MG63 (cell line): ENCODE measurements at regions not wholly inside any gene's neighbourhood (a gene's known extent, or its start where the extent isn't known, plus 50 kb on each side); places are given as distances from the start of the nearest gene placed in this dataset.
"Not testable (repeated sequence)": the region's sequence is repeated elsewhere in the genome, so short reads cannot be mapped to it uniquely, and the experiment has no call there.

Experiments
- DNase-seq: peaks from one replicate; pipeline ENCODE4 v3.0.0-alpha.2; 2020
- H3K27me3 ChIP-seq: fragments of 250-450 bp; sonication (Bioruptor Pico); 2 replicates; pipeline ENCODE4 v1.5.1; 2020; ENCODE audit warnings: mild to moderate bottlenecking, moderate library complexity
- H3K36me3 ChIP-seq: fragments of 250-450 bp; sonication (Bioruptor Pico); 2 replicates; pipeline ENCODE4 v1.5.1; 2020; ENCODE audit warnings: mild to moderate bottlenecking, moderate library complexity
- H3K4me3 ChIP-seq: fragments of 250-450 bp; sonication (Bioruptor Pico); 2 replicates; pipeline ENCODE4 v1.5.1; 2020; ENCODE audit warnings: mild to moderate bottlenecking, moderate library complexity
- H3K9me3 ChIP-seq: fragments of 250-450 bp; sonication (Bioruptor Pico); 2 replicates; pipeline ENCODE4 v1.5.1; 2020; ENCODE audit warnings: mild to moderate bottlenecking, moderate library complexity

- Histone ChIP-seq H3K9me3 (peaks cover 2% of the 10 kb centered on the region; the same call in 1 of the 2 replicates), H3K36me3 (no peaks in the 10 kb centered on the region), H3K4me3 (no peak overlapping the region), H3K27me3 (no peaks in the 10 kb centered on the region)
- no peak for DNase-seq
Measured at GRCh38 chr18:56461151-56461550, 177.2 kb downstream of the TXNL1 start.

- Histone ChIP-seq H3K36me3 (no peaks in the 10 kb centered on the region), H3K9me3 (no peaks in the 10 kb centered on the region), H3K27me3 (no peaks in the 10 kb centered on the region), H3K4me3 (no peak overlapping the region)
- no peak for DNase-seq
Measured at GRCh38 chr18:56460581-56460980, 177.8 kb downstream of the TXNL1 start.

GRCh38 chr18:56458770-56459712, 179.4 kb downstream of the TXNL1 start:
- Histone ChIP-seq H3K27me3 (no peaks in the 10 kb centered on the region), H3K36me3 (no peaks in the 10 kb centered on the region), H3K9me3 (no peaks in the 10 kb centered on the region), H3K4me3 (no peak overlapping the region)
- no peak for DNase-seq

- H3K4me3 ChIP-seq = no peak overlapping the region
- H3K36me3 ChIP-seq = no peaks in the 10 kb centered on the region
- no peaks in the 10 kb centered on the region for H3K9me3 ChIP-seq
- DNase-seq = no peak
- no peaks in the 10 kb centered on the region for H3K27me3 ChIP-seq
Measured at GRCh38 chr18:56455874-56456273, 182.5 kb downstream of the TXNL1 start.

GRCh38 chr18:56455141-56455540, 183.3 kb downstream of the TXNL1 start:
- no peaks in the 10 kb centered on the region for H3K27me3 ChIP-seq
- no peak overlapping the region for H3K4me3 ChIP-seq
- DNase-seq = no peak
- no peaks in the 10 kb centered on the region for H3K9me3 ChIP-seq
- H3K36me3 ChIP-seq = no peaks in the 10 kb centered on the region

GRCh38 chr18:56453631-56454030, 184.8 kb downstream of the TXNL1 start:
- DNase-seq = no peak
- Histone ChIP-seq H3K27me3 (no peaks in the 10 kb centered on the region), H3K36me3 (no peaks in the 10 kb centered on the region), H3K9me3 (no peaks in the 10 kb centered on the region), H3K4me3 (no peak overlapping the region)

GRCh38 chr18:56451188-56451587, 187.2 kb downstream of the TXNL1 start:
- Histone ChIP-seq H3K27me3 (no peaks in the 10 kb centered on the region), H3K4me3 (no peak overlapping the region), H3K36me3 (no peaks in the 10 kb centered on the region), H3K9me3 (no peaks in the 10 kb centered on the region)
- DNase-seq = no peak

- Histone ChIP-seq H3K27me3 (no peaks in the 10 kb centered on the region), H3K4me3 (no peak overlapping the region), H3K9me3 (no peaks in the 10 kb centered on the region), H3K36me3 (no peaks in the 10 kb centered on the region)
- no peak for DNase-seq
Measured at GRCh38 chr18:56448751-56449150, 189.6 kb downstream of the TXNL1 start.

GRCh38 chr18:56445422-56445821, 193.0 kb downstream of the TXNL1 start:
- H3K9me3 ChIP-seq = no peaks in the 10 kb centered on the region
- no peaks in the 10 kb centered on the region for H3K27me3 ChIP-seq
- no peak for DNase-seq
- no peaks in the 10 kb centered on the region for H3K36me3 ChIP-seq
- no peak overlapping the region for H3K4me3 ChIP-seq

- Histone ChIP-seq H3K36me3 (no peaks in the 10 kb centered on the region), H3K27me3 (no peaks in the 10 kb centered on the region), H3K4me3 (no peak overlapping the region), H3K9me3 (no peaks in the 10 kb centered on the region)
- no peak for DNase-seq
Measured at GRCh38 chr18:56444201-56444600, 194.2 kb downstream of the TXNL1 start.

GRCh38 chr18:56443166-56443907, 195.1 kb downstream of the TXNL1 start:
- Histone ChIP-seq H3K9me3 (no peaks in the 10 kb centered on the region), H3K27me3 (no peaks in the 10 kb centered on the region), H3K4me3 (no peak overlapping the region), H3K36me3 (no peaks in the 10 kb centered on the region)
- DNase-seq = no peak

GRCh38 chr18:56438480-56438879, 199.9 kb downstream of the TXNL1 start:
- H3K27me3 ChIP-seq, DNase-seq, H3K4me3 ChIP-seq, H3K36me3 ChIP-seq, H3K9me3 ChIP-seq: not testable (repeated sequence)

- DNase-seq = no peak
- Histone ChIP-seq H3K9me3 (no peaks in the 10 kb centered on the region), H3K36me3 (no peaks in the 10 kb centered on the region), H3K4me3 (no peak overlapping the region), H3K27me3 (no peaks in the 10 kb centered on the region)
Measured at GRCh38 chr18:56436651-56437050, 201.7 kb downstream of the TXNL1 start.

GRCh38 chr18:56433919-56434318, 204.5 kb downstream of the TXNL1 start:
- Histone ChIP-seq H3K4me3 (no peak overlapping the region), H3K27me3 (no peaks in the 10 kb centered on the region), H3K9me3 (no peaks in the 10 kb centered on the region; the same call in 1 of the 2 replicates), H3K36me3 (no peaks in the 10 kb centered on the region)
- no peak for DNase-seq

GRCh38 chr18:56431551-56431950, 206.8 kb downstream of the TXNL1 start:
- Histone ChIP-seq H3K4me3 (no peak overlapping the region), H3K9me3 (peaks cover 12% of the 10 kb centered on the region), H3K27me3 (no peaks in the 10 kb centered on the region), H3K36me3 (no peaks in the 10 kb centered on the region)
- DNase-seq = no peak

- Histone ChIP-seq H3K9me3 (peaks cover 15% of the 10 kb centered on the region), H3K27me3 (no peaks in the 10 kb centered on the region), H3K4me3 (no peak overlapping the region), H3K36me3 (no peaks in the 10 kb centered on the region)
- no peak for DNase-seq
Measured at GRCh38 chr18:56423626-56424025, 214.8 kb downstream of the TXNL1 start.

- Histone ChIP-seq H3K4me3 (no peak overlapping the region), H3K36me3 (no peaks in the 10 kb centered on the region)
Measured at GRCh38 chr18:56421647-56422046, 216.7 kb downstream of the TXNL1 start.

More at GRCh38 chr18:56421647-56422046, 216.7 kb downstream of the TXNL1 start:
- no peak for DNase-seq
- H3K9me3 ChIP-seq = peaks cover 3% of the 10 kb centered on the region; the same call in 1 of the 2 replicates
- H3K27me3 ChIP-seq = no peaks in the 10 kb centered on the region
